K562 (cell line): ENCODE measurements at regions not wholly inside any gene's neighbourhood (a gene's known extent, or its start where the extent isn't known, plus 50 kb on each side); places are given as distances from the start of the nearest gene placed in this dataset.
"Not testable (repeated sequence)": the region's sequence is repeated elsewhere in the genome, so short reads cannot be mapped to it uniquely, and the experiment has no call there.

Experiments used
- EZH2 ChIP-seq: IDR thresholded peaks from 2 replicates; pipeline ENCODE4 v1.6.1; 2012; ENCODE audit warnings: low read depth, mild to moderate bottlenecking, inconsistent platforms, low read length, borderline replicate concordance
- MAX ChIP-seq: sonication (generic); formaldehyde crosslinking; IDR thresholded peaks from 2 replicates; pipeline ENCODE4 v1.9.0; 2022; ENCODE audit warnings: mild to moderate bottlenecking, missing genetic modification reagents
- MYC ChIP-seq, 2 experiments: fragments of 250-450 bp in 1 of 2; sonication (Bioruptor Pico) in 1 of 2; IDR thresholded peaks; 2 replicates each; pipeline versions ENCODE4 v1.5.1 to v1.6.1; 2012 to 2021; ENCODE audit warnings: low read depth in 2 of 2, borderline replicate concordance in 1 of 2, improper control_type of control experiment in 1 of 2, low read length in 1 of 2, mild to moderate bottlenecking in 1 of 2, moderate library complexity in 1 of 2
- POLR2A ChIP-seq: fragments of 450-650 bp; conservative IDR thresholded peaks from 2 replicates; pipeline ENCODE4 v1.6.1; 2016
- TCF7 ChIP-seq: sonication (generic); IDR thresholded peaks from 2 replicates; pipeline ENCODE4 v1.6.1; 2016; ENCODE audit warnings: antibody characterized with exemption, borderline replicate concordance
- ZBTB11 ChIP-seq, 3 experiments: fragments of 200-800 bp in 1 of 3; fragments of 250-450 bp in 1 of 3; fragments of 450-650 bp in 1 of 3; sonication (Bioruptor Pico) in 1 of 3; sonication (Bioruptor generic) in 1 of 3; formaldehyde crosslinking in 1 of 3; IDR thresholded peaks; 2 replicates each; pipeline versions ENCODE4 v1.6.1 to v1.8.0; 2016 to 2022; ENCODE audit warnings: mild to moderate bottlenecking in 2 of 3, missing genetic modification characterization in 2 of 3, missing compliant biosample characterization in 1 of 3, moderate library complexity in 1 of 3

DNA sequence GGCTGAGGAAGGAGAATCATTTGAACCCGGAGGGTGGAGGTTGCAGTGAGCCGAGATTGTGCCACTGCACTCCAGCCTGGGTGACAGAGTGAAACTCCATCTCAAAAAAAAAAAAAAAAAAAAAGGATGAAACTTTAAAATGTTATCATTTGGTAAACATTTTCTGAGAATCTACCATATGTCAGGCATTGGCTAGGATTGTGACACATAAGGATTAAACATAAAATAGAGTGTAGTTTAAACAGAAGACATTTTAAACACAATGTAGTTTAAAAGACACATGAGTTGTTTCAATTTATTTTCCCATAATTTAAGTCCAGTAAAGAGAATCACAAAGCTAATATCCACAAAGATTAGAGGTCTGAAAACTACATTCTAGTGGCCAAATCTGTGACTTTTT lies 63.5 kb upstream of the TBXT start:
- TF ChIP-seq TCF7; ZBTB11 (CRISPR knock-in tag; IDR thresholded peaks at IDR 0.05); MYC (IDR thresholded peaks at IDR 0.05; ENCODE audit: low read depth, low read length); MYC (CRISPR knock-in tag; IDR thresholded peaks at IDR 0.05; ENCODE audit: borderline replicate concordance, low read depth); POLR2A; EZH2; MAX (CRISPR knock-in tag): not testable (repeated sequence)
